B cell (primary cell): ENCODE measurements at regions not wholly inside any gene's neighbourhood (a gene's known extent, or its start where the extent isn't known, plus 50 kb on each side); places are given as distances from the start of the nearest gene placed in this dataset.

Source experiments
- ATAC-seq: fragments of 200-7000 bp; cut with Tn5 transposase; one replicate; pipeline ENCODE4 v1.10.0; 2021; ENCODE audit warnings: low read depth, mild to moderate bottlenecking, moderate number of reproducible peaks, moderate library complexity
- CTCF ChIA-PET: fragments of 350-600 bp; sonication (Branson Sonifier 250); formaldehyde crosslinking; loops from one replicate; lab custom pipeline; 2021; ENCODE audit warnings: antibody characterized with exemption, inconsistent platforms; lab: Charles Lee
- POLR2A ChIA-PET: fragments of 350-600 bp; sonication (Branson Sonifier 250); formaldehyde crosslinking; loops from one replicate; lab custom pipeline; 2021; ENCODE audit warnings: antibody characterized with exemption; lab: Charles Lee
- DNase-seq: peaks from one replicate; pipeline ENCODE4 v3.0.0; 2013
- H2AFZ ChIP-seq: 2 replicates; pipeline ENCODE4 v1.6.1; 2012; ENCODE audit warnings: mild to moderate bottlenecking, low read depth, low read length; ENCODE audit not compliant: insufficient read depth, poor library complexity, severe bottlenecking
- H3K27ac ChIP-seq, 2 donors: 1 replicate in 1 of 2; 2 replicates in 1 of 2; pipeline ENCODE4 v1.5.1; 2012 to 2013; ENCODE audit warnings: low read length in 2 of 2, mild to moderate bottlenecking in 2 of 2, moderate library complexity in 1 of 2
- H3K27me3 ChIP-seq, 4 experiments: fragments of 200-600 bp in 1 of 4; sonication (generic) in 1 of 4; replicated peaks in 1 of 4; 1 replicate in 2 of 4; 2 replicates in 2 of 4; pipeline versions ENCODE4 v1.6.1 to v1.7.0; 2013 to 2016; ENCODE audit warnings: low read length in 3 of 4, mild to moderate bottlenecking in 2 of 4, mixed read lengths in 1 of 4, moderate library complexity in 1 of 4; ENCODE audit not compliant: insufficient read depth in 4 of 4, control insufficient read depth in 3 of 4; ENCODE audit errors: control extremely low read depth in 1 of 4
- H3K36me3 ChIP-seq, 2 experiments: replicated peaks in 1 of 2; 1 replicate in 1 of 2; 2 replicates in 1 of 2; pipeline versions ENCODE4 v1.6.1 to v1.7.1; 2013; ENCODE audit warnings: low read length in 1 of 2; ENCODE audit not compliant: insufficient read depth in 2 of 2, control insufficient read depth in 1 of 2; ENCODE audit errors: control extremely low read depth in 1 of 2, extremely low read depth in 1 of 2
- H3K4me1 ChIP-seq, 2 donors: fragments of 200-600 bp in 1 of 2; sonication (generic) in 1 of 2; 1 replicate in 1 of 2; 2 replicates in 1 of 2; pipeline versions ENCODE4 v1.5.1 to v1.6.1; 2013 to 2017; ENCODE audit warnings: low read length in 2 of 2; ENCODE audit not compliant: control insufficient read depth in 2 of 2, insufficient read depth in 2 of 2
- H3K4me2 ChIP-seq: replicated peaks from 2 replicates; pipeline ENCODE3; 2012; ENCODE audit warnings: mild to moderate bottlenecking, low read depth, low read length; ENCODE audit not compliant: poor library complexity, severe bottlenecking
- H3K4me3 ChIP-seq, 5 experiments: fragments of 200-600 bp in 1 of 5; sonication (generic) in 1 of 5; 1 replicate in 3 of 5; 2 replicates in 2 of 5; pipeline versions ENCODE4 v1.5.1 to v1.7.0; 2011 to 2016; ENCODE audit warnings: low read length in 4 of 5, mild to moderate bottlenecking in 4 of 5, low read depth in 2 of 5, control low read depth in 1 of 5, moderate library complexity in 1 of 5; ENCODE audit not compliant: insufficient read depth in 1 of 5; ENCODE audit errors: control extremely low read depth in 1 of 5, extremely low read depth in 1 of 5
- H3K79me2 ChIP-seq: fragments of 200-600 bp; sonication (generic); one replicate; pipeline ENCODE4 v1.6.0; 2016; ENCODE audit warnings: low read length; ENCODE audit not compliant: control insufficient read depth, insufficient read depth
- H3K9ac ChIP-seq: fragments of 200-600 bp; sonication (generic); 2 replicates; pipeline ENCODE4 v1.6.1; 2017; ENCODE audit warnings: mild to moderate bottlenecking, low read length, moderate library complexity
- H3K9me3 ChIP-seq, 3 donors: one replicate each; pipeline versions ENCODE4 v1.6.1 to v1.7.1; 2013; ENCODE audit warnings: low read length in 2 of 3; ENCODE audit not compliant: control insufficient read depth in 2 of 3, insufficient read depth in 1 of 3; ENCODE audit errors: control extremely low read depth in 1 of 3
- H4K20me1 ChIP-seq: 2 replicates; pipeline ENCODE4 v1.6.0; 2012; ENCODE audit warnings: mild to moderate bottlenecking, low read length; ENCODE audit not compliant: insufficient read depth, control insufficient read depth, poor library complexity, severe bottlenecking
- H3K27ac Mint-ChIP-seq: one replicate; pipeline ENCODE4 v1.8.0; 2021; ENCODE audit warnings: mixed read lengths
- H3K27me3 Mint-ChIP-seq: one replicate; pipeline ENCODE4 v1.8.0; 2021; ENCODE audit warnings: mixed read lengths
- H3K4me1 Mint-ChIP-seq: one replicate; pipeline ENCODE4 v1.8.0; 2021; ENCODE audit warnings: mixed read lengths
- H3K4me3 Mint-ChIP-seq: one replicate; pipeline ENCODE4 v1.8.0; 2021; ENCODE audit warnings: mixed read lengths
- H3K9me3 Mint-ChIP-seq: one replicate; pipeline ENCODE4 v1.8.0; 2022; ENCODE audit warnings: mixed read lengths; ENCODE audit not compliant: insufficient read depth
- CTCF ChIP-seq: fragments of 200-600 bp; IDR thresholded peaks from one replicate; pipeline ENCODE4 v1.8.0; 2022; ENCODE audit warnings: antibody characterized with exemption, mild to moderate bottlenecking
- EZH2 ChIP-seq: IDR thresholded peaks from 2 replicates; pipeline ENCODE4 v1.6.1; 2012; ENCODE audit warnings: borderline replicate concordance, low read depth, mild to moderate bottlenecking, moderate library complexity, low read length; ENCODE audit not compliant: insufficient read depth, poor library complexity, severe bottlenecking
- whole genome bisulfite sequencing: methylation state at CpG from one replicate; pipeline ENCODE4 v1.1.5; 2013; ENCODE audit warnings: missing lambda C conversion rate; ENCODE audit not compliant: insufficient coverage; 5-methylcytosine and 5-hydroxymethylcytosine counted together
- intact Hi-C: fragments of 100-400 bp; cut with micrococcal nuclease; formaldehyde crosslinking; loops from one replicate; pipeline ENCODE4 v1.10.0; 2022

- intact Hi-C loops = no loop called here
- WGBS = 51% methylated on average over 19 of the region's 30 CpGs
- peaks cover 53% of the 10 kb centered on the region for H3K27me3 Mint-ChIP-seq
- no peaks in the 10 kb centered on the region for H3K36me3 ChIP-seq
- no peak overlapping the region for H3K9ac ChIP-seq
- H3K9me3 ChIP-seq = peaks cover 0 to 7% (median 0%) of the 10 kb centered on the region in 3 donors
- ATAC-seq (no peak), DNase-seq (no peak)
- H3K27ac Mint-ChIP-seq = no peak overlapping the region
- H3K4me3 ChIP-seq = no peak overlapping the region
- H3K4me1 Mint-ChIP-seq = peaks cover 3% of the 10 kb centered on the region
- no peak overlapping the region for H2AFZ ChIP-seq
- TF ChIP-seq EZH2 (no peak), CTCF (no peak)
- ChIA-PET CTCF (no interaction called here), POLR2A (no interaction called here)
- H3K4me1 ChIP-seq = no peaks in the 10 kb centered on the region
- H3K27ac ChIP-seq = no peak overlapping the region
- peaks cover 0 to 43% (median 19%) of the 10 kb centered on the region in 4 experiments for H3K27me3 ChIP-seq
- H3K79me2 ChIP-seq = no peaks in the 10 kb centered on the region
- no peak overlapping the region for H3K4me3 Mint-ChIP-seq
- H3K9me3 Mint-ChIP-seq = no peaks in the 10 kb centered on the region
- H4K20me1 ChIP-seq = no peaks in the 10 kb centered on the region
- no peak overlapping the region for H3K4me2 ChIP-seq
Measured at GRCh38 chr13:110799246-110800236, 86.0 kb downstream of the ING1 start.

- H3K27ac Mint-ChIP-seq = no peak overlapping the region
- 71% methylated on average over 7 of the region's 7 CpGs for WGBS
- intact Hi-C loops = no loop called here
- ATAC-seq = no peak
- Histone ChIP-seq H2AFZ (no peak overlapping the region), H3K36me3 (no peaks in the 10 kb centered on the region), H3K27me3 (peaks cover 0 to 43% (median 21%) of the 10 kb centered on the region in 4 experiments), H3K4me3 (no peak overlapping the region), H3K9me3 (no peaks in the 10 kb centered on the region), H3K27ac (no peak overlapping the region), H3K4me1 (no peaks in the 10 kb centered on the region), H3K4me2 (no peak overlapping the region), H3K9ac (no peak overlapping the region), H4K20me1 (no peaks in the 10 kb centered on the region), H3K79me2 (no peaks in the 10 kb centered on the region)
- no peak overlapping the region for H3K4me3 Mint-ChIP-seq
- H3K9me3 Mint-ChIP-seq = no peaks in the 10 kb centered on the region
- CTCF ChIA-PET = interaction anchor here (1.0 to 1.5 kb wide), 2 partner anchors 156 to 207 kb away, joined by 7 read pairs; no protein-coding TSS in a partner anchor
- POLR2A ChIA-PET = no interaction called here
- TF ChIP-seq CTCF (no peak), EZH2 (no peak)
- DNase-seq = no peak
- peaks cover 3% of the 10 kb centered on the region for H3K4me1 Mint-ChIP-seq
- peaks cover 66% of the 10 kb centered on the region for H3K27me3 Mint-ChIP-seq
Measured at GRCh38 chr13:110801044-110801443, 87.5 kb downstream of the ING1 start.
